Esophagus squamous epithelium (tissue), 5 donors: ENCODE measurements at regions not wholly inside any gene's neighbourhood (a gene's known extent, or its start where the extent isn't known, plus 50 kb on each side); places are given as distances from the start of the nearest gene placed in this dataset.

Experiments
- DNase-seq: peaks from one replicate; lab custom pipeline; 2025; lab: John Stamatoyannopoulos, UW
- H3K27ac ChIP-seq, 4 donors: fragments of 200-600 bp; sonication (generic); one replicate each; pipeline ENCODE4 v1.5.1; 2016 to 2019; ENCODE audit warnings: mild to moderate bottlenecking in 1 of 4
- H3K27me3 ChIP-seq, 4 donors: fragments of 200-600 bp; sonication (generic); 1 replicate in 3 of 4; 2 replicates in 1 of 4; pipeline versions ENCODE4 v1.5.1 to v1.6.0; 2017 to 2021; ENCODE audit warnings: antibody characterized with exemption in 1 of 4
- H3K36me3 ChIP-seq, 3 donors: fragments of 200-600 bp; sonication (generic); one replicate each; pipeline ENCODE4 v1.5.1; 2016 to 2019
- H3K4me1 ChIP-seq, 3 donors: fragments of 200-600 bp; sonication (generic); one replicate each; pipeline ENCODE4 v1.5.1; 2017 to 2019
- H3K4me3 ChIP-seq, 4 donors: fragments of 200-600 bp; sonication (generic); 1 replicate in 3 of 4; 2 replicates in 1 of 4; pipeline ENCODE4 v1.5.1; 2016 to 2019; ENCODE audit warnings: mild to moderate bottlenecking in 2 of 4, moderate library complexity in 1 of 4
- H3K9me3 ChIP-seq, 3 donors: fragments of 200-600 bp; sonication (generic); one replicate each; pipeline ENCODE4 v1.5.1; 2016 to 2019
- POLR2A ChIP-seq, 4 donors: fragments of 450-650 bp; IDR thresholded peaks; one replicate each; pipeline ENCODE4 v1.6.1; 2017; ENCODE audit warnings: antibody characterized with exemption in 4 of 4, mild to moderate bottlenecking in 4 of 4, moderate library complexity in 3 of 4
- WGBS, 2 donors: methylation state at CpG; one replicate each; pipeline ENCODE4 v1.1.5; 2018; 5-methylcytosine and 5-hydroxymethylcytosine counted together
- intact Hi-C: fragments of 100-400 bp; cut with DNase I; formaldehyde crosslinking; loops from one replicate; pipeline ENCODE4 v1.15.0; 2022
- TF ChIP-seq, protein P1 (sequence below), 6 experiments: fragments of 450-650 bp in 4 of 6; fragments of 200-600 bp in 2 of 6; sonication (generic) in 2 of 6; IDR thresholded peaks; one replicate each; pipeline ENCODE4 v1.5.1; 2016 to 2019; ENCODE audit warnings: antibody characterized with exemption in 6 of 6, mild to moderate bottlenecking in 4 of 6, moderate library complexity in 4 of 6
- donor health status: DM: yes; HTN: yes; CAD: no.

DNA sequence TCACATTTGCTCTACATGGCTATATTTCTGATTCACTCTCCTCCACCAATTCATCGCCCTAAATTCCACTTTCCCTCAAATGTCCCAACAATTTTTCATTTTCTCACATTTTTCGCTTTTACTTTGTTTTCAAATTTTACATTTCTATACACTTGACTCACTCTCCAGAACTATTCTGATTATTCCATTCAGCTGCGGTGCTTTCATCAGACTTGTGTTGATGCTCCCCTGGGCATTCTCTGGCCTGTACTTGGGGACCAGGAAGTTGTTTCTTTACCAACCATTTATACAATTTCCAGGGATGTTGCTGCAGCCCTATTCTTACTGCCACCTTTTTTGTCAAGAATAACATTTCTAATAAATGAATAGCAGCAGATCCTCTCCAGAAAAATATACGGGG lies 444.8 kb downstream of the MAFB start:
- intact Hi-C loops: no loop called here
- no peak overlapping the region for H3K27ac ChIP-seq
- TF ChIP-seq, protein P1, sequence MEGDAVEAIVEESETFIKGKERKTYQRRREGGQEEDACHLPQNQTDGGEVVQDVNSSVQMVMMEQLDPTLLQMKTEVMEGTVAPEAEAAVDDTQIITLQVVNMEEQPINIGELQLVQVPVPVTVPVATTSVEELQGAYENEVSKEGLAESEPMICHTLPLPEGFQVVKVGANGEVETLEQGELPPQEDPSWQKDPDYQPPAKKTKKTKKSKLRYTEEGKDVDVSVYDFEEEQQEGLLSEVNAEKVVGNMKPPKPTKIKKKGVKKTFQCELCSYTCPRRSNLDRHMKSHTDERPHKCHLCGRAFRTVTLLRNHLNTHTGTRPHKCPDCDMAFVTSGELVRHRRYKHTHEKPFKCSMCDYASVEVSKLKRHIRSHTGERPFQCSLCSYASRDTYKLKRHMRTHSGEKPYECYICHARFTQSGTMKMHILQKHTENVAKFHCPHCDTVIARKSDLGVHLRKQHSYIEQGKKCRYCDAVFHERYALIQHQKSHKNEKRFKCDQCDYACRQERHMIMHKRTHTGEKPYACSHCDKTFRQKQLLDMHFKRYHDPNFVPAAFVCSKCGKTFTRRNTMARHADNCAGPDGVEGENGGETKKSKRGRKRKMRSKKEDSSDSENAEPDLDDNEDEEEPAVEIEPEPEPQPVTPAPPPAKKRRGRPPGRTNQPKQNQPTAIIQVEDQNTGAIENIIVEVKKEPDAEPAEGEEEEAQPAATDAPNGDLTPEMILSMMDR (IDR thresholded peaks at IDR 0.05): no peak
- TF ChIP-seq POLR2A (IDR thresholded peaks at IDR 0.05): no peak
- H3K4me3 ChIP-seq: no peak overlapping the region
- H3K4me1 ChIP-seq: peaks cover 0 to 7% (median 0%) of the 10 kb centered on the region in 3 donors
- H3K27me3 ChIP-seq: peaks cover 0 to 10% (median 0%) of the 10 kb centered on the region in 4 donors
- no peaks in the 10 kb centered on the region for H3K9me3 ChIP-seq
- DNase-seq: no peak
- no peaks in the 10 kb centered on the region for H3K36me3 ChIP-seq
- 83 to 92% methylated on average over 4 of the region's 4 CpGs for WGBS, 2 donors

GRCh38 chr20:40241596-40242343 lies 447.3 kb downstream of the MAFB start:
- H3K4me3 ChIP-seq: no peak overlapping the region
- peaks cover 0 to 19% (median 0%) of the 10 kb centered on the region in 4 donors for H3K27me3 ChIP-seq
- H3K27ac ChIP-seq: no peak overlapping the region
- intact Hi-C loops: no loop called here
- 69 to 75% methylated on average over 6 to 9 of the region's 9 CpGs for WGBS, 2 donors
- no peak for DNase-seq
- H3K9me3 ChIP-seq: no peaks in the 10 kb centered on the region
- no peak for TF ChIP-seq POLR2A (IDR thresholded peaks at IDR 0.05)
- TF ChIP-seq, protein P1 (IDR thresholded peaks at IDR 0.05): no peak
- no peaks in the 10 kb centered on the region for H3K36me3 ChIP-seq
- no peaks in the 10 kb centered on the region for H3K4me1 ChIP-seq

DNA sequence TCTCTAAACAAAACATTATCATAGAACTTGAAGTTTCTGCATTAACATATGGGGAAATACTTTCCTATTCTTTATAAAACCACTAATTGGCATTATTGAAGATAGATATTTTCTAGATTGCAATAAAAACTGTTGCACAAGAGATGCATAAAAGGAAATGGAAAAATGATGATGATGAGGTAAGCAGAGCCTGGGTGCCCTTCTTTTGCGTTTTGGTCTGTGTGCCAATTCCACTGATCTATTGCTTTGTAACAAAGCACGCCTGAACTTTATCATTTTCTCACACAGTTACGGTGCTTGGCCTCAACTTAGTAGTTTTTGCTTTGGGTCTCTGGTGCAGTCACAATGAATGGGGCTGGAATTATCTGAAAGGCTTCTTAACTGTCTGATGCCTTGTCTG lies 450.5 kb downstream of the MAFB start:
- Histone ChIP-seq H3K9me3 (no peaks in the 10 kb centered on the region), H3K4me1 (no peaks in the 10 kb centered on the region), H3K36me3 (no peaks in the 10 kb centered on the region), H3K27ac (no peak overlapping the region), H3K27me3 (peaks cover 0 to 25% (median 0%) of the 10 kb centered on the region in 4 donors), H3K4me3 (no peak overlapping the region)
- no peak for DNase-seq
- WGBS, 2 donors: 63 to 82% methylated on average over 3 of the region's 3 CpGs
- intact Hi-C loops: no loop called here
- TF ChIP-seq, protein P1 (IDR thresholded peaks at IDR 0.05): no peak
- no peak for TF ChIP-seq POLR2A (IDR thresholded peaks at IDR 0.05)

DNA sequence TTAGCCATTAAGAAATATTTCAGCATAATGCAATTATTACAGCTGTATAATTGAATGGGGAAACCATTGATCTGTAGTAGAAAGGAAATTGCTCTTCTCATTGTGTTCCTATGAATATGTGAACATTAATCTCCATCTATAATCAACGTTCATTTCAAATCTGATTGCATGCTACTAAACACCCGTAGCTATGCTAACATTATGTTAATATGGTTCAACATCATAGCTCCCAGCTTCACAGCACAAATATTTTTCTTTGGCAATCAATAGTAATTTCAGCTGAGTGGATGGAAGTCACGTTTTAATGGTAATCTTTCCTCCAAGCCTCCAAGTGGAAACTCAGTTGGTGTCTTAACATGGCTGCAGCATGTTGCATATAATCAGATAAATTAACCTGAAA lies 454.4 kb downstream of the MAFB start:
- 73 to 79% methylated on average over 3 of the region's 3 CpGs for WGBS, 2 donors
- Histone ChIP-seq H3K4me3 (no peak overlapping the region), H3K4me1 (no peaks in the 10 kb centered on the region), H3K27me3 (peaks cover 0 to 17% (median 0%) of the 10 kb centered on the region in 4 donors), H3K9me3 (no peaks in the 10 kb centered on the region), H3K36me3 (no peaks in the 10 kb centered on the region), H3K27ac (no peak overlapping the region)
- DNase-seq: no peak
- intact Hi-C loops: no loop called here
- TF ChIP-seq POLR2A (IDR thresholded peaks at IDR 0.05): no peak
- TF ChIP-seq, protein P1 (IDR thresholded peaks at IDR 0.05): no peak

GRCh38 chr20:40233406-40233805 lies 455.6 kb downstream of the MAFB start:
- peaks cover 0 to 7% (median 0%) of the 10 kb centered on the region in 4 donors for H3K27me3 ChIP-seq
- H3K27ac ChIP-seq: no peak overlapping the region
- 61 to 69% methylated on average over 3 of the region's 3 CpGs for WGBS, 2 donors
- DNase-seq: no peak
- no peak overlapping the region for H3K4me3 ChIP-seq
- no peaks in the 10 kb centered on the region for H3K9me3 ChIP-seq
- TF ChIP-seq POLR2A (IDR thresholded peaks at IDR 0.05): no peak
- TF ChIP-seq, protein P1 (IDR thresholded peaks at IDR 0.05): no peak
- no peaks in the 10 kb centered on the region for H3K4me1 ChIP-seq
- no peaks in the 10 kb centered on the region for H3K36me3 ChIP-seq
- intact Hi-C loops: no loop called here
